Endothelial cell of umbilical vein (primary cell): ENCODE measurements at regions not wholly inside any gene's neighbourhood (a gene's known extent, or its start where the extent isn't known, plus 50 kb on each side); places are given as distances from the start of the nearest gene placed in this dataset.

Experiments
- BruUV-seq: library from RNA; stranded (reverse); fragments of 400-500 nt; replicated peaks from 2 replicates; lab custom pipeline; 2021; lab: Mats Ljungman, UMichigan
- CTCF ChIA-PET: fragments of 300-600, 350-600 bp; sonication (Branson Sonifier 250); formaldehyde crosslinking; loops from one replicate; lab custom pipeline; 2021; ENCODE audit warnings: antibody characterized with exemption, inconsistent platforms; lab: Charles Lee
- POLR2A ChIA-PET: fragments of 300-600, 350-600 bp; sonication (Branson Sonifier 250); formaldehyde crosslinking; loops from one replicate; lab custom pipeline; 2021; ENCODE audit warnings: antibody characterized with exemption, inconsistent platforms; lab: Charles Lee
- DNase-seq: peaks from one replicate; pipeline ENCODE4 v3.0.0-alpha.2; 2011; ENCODE audit warnings: low read depth, low spot score
- FAIRE-seq: peaks from 2 replicates; lab custom pipeline; 2011; peaks lifted over from hg19 to GRCh38; lab: Jason Lieb, UNC
- H2AFZ ChIP-seq: 2 replicates; pipeline ENCODE4 v1.6.0; 2012; ENCODE audit warnings: low read depth, low read length, control low read depth, inconsistent platforms
- H3K27ac ChIP-seq: 2 replicates; pipeline ENCODE4 v1.5.1; 2011; ENCODE audit warnings: low read depth, mild to moderate bottlenecking, control low read depth, low read length, moderate library complexity; ENCODE audit not compliant: insufficient read depth
- H3K27me3 ChIP-seq, 2 experiments: 2 replicates each; pipeline versions ENCODE4 v1.6.0 to v1.6.1; 2011; ENCODE audit warnings: low read length in 2 of 2, mixed read lengths in 1 of 2; ENCODE audit not compliant: control insufficient read depth in 2 of 2, insufficient read depth in 2 of 2
- H3K36me3 ChIP-seq, 2 experiments: 2 replicates in 1 of 2; 3 replicates in 1 of 2; pipeline ENCODE4 v1.5.1; 2011; ENCODE audit warnings: low read length in 2 of 2, mild to moderate bottlenecking in 1 of 2, moderate library complexity in 1 of 2; ENCODE audit not compliant: control insufficient read depth in 2 of 2, insufficient read depth in 2 of 2; ENCODE audit errors: extremely low read depth in 1 of 2
- H3K4me1 ChIP-seq: 3 replicates; pipeline ENCODE4 v1.5.1; 2011; ENCODE audit warnings: mild to moderate bottlenecking, low read length; ENCODE audit not compliant: control insufficient read depth, insufficient read depth; ENCODE audit errors: extremely low read depth
- H3K4me2 ChIP-seq: 2 replicates; pipeline ENCODE4 v1.6.1; 2011; ENCODE audit warnings: low read length, control low read depth, mixed read lengths; ENCODE audit not compliant: insufficient read depth
- H3K4me3 ChIP-seq, 3 experiments: fragments of 200-600 bp in 1 of 3; sonication (generic), shearing (Covaris generic) in 1 of 3; replicated peaks in 1 of 3; 2 replicates each; pipeline ENCODE4 v1.5.1; 2011 to 2016; ENCODE audit warnings: control low read depth in 3 of 3, low read length in 3 of 3, mild to moderate bottlenecking in 2 of 3, inconsistent platforms in 1 of 3, low read depth in 1 of 3, moderate library complexity in 1 of 3; ENCODE audit not compliant: insufficient read depth in 1 of 3
- H3K79me2 ChIP-seq: 2 replicates; pipeline ENCODE4 v1.6.0; 2012; ENCODE audit warnings: low read length, inconsistent platforms; ENCODE audit not compliant: control insufficient read depth, insufficient read depth
- H3K9ac ChIP-seq: replicated peaks from 2 replicates; pipeline ENCODE3; 2011; ENCODE audit warnings: low read length, control low read depth; ENCODE audit not compliant: insufficient read depth; ENCODE audit errors: extremely low read depth
- H3K9me1 ChIP-seq: replicated peaks from 3 replicates; pipeline ENCODE4 v1.6.0; 2011; ENCODE audit warnings: mild to moderate bottlenecking, low read length; ENCODE audit not compliant: control insufficient read depth, insufficient read depth; ENCODE audit errors: extremely low read depth
- H3K9me3 ChIP-seq: replicated peaks from 2 replicates; pipeline ENCODE4 v1.5.1; 2012; ENCODE audit warnings: low read length, inconsistent platforms; ENCODE audit not compliant: control insufficient read depth, insufficient read depth
- H4K20me1 ChIP-seq: replicated peaks from 2 replicates; pipeline ENCODE3; 2011; ENCODE audit warnings: mild to moderate bottlenecking, low read length; ENCODE audit not compliant: control insufficient read depth, insufficient read depth; ENCODE audit errors: extremely low read depth
- EZH2 ChIP-seq: IDR thresholded peaks from 2 replicates; pipeline ENCODE4 v1.6.1; 2012; ENCODE audit warnings: borderline replicate concordance, low read depth, mild to moderate bottlenecking, moderate library complexity, low read length, inconsistent platforms; ENCODE audit not compliant: severe bottlenecking
- FOS ChIP-seq: IDR thresholded peaks from 2 replicates; pipeline ENCODE4 v1.6.1; 2011; ENCODE audit warnings: mild to moderate bottlenecking, low read length, moderate library complexity, borderline replicate concordance; ENCODE audit not compliant: insufficient read depth
- GATA2 ChIP-seq: IDR thresholded peaks from 2 replicates; pipeline ENCODE4 v1.7.0; 2011; ENCODE audit warnings: low read depth, mild to moderate bottlenecking, moderate library complexity, mixed read lengths, low read length; ENCODE audit not compliant: insufficient read length, insufficient read depth
- JUN ChIP-seq: IDR thresholded peaks from 2 replicates; pipeline ENCODE4 v1.6.1; 2011; ENCODE audit warnings: borderline replicate concordance, low read depth; ENCODE audit not compliant: insufficient read length, insufficient read depth
- MAX ChIP-seq: IDR thresholded peaks from 2 replicates; pipeline ENCODE4 v1.6.1; 2011; ENCODE audit not compliant: insufficient read depth, insufficient read length
- MYC ChIP-seq: IDR thresholded peaks from one replicate; pipeline ENCODE4 v1.6.1; 2011; ENCODE audit warnings: mild to moderate bottlenecking, low read depth, low read length
- POLR2A ChIP-seq: IDR thresholded peaks from 2 replicates; pipeline ENCODE4 v1.6.1; 2012; ENCODE audit warnings: low read depth, mild to moderate bottlenecking, control low read depth, low read length
- POLR2AphosphoS5 ChIP-seq: IDR thresholded peaks from 2 replicates; pipeline ENCODE4 v1.6.1; 2012; ENCODE audit warnings: low read depth, mild to moderate bottlenecking, control low read depth, low read length, moderate library complexity; ENCODE audit not compliant: insufficient read depth
- dilution Hi-C: fragments of 300-500 bp; cut with MboI; formaldehyde crosslinking; loops from one replicate; pipeline ENCODE4 v1.15.0; 2019; ENCODE audit warnings: low sequenced_read_pairs; ENCODE audit not compliant: extremely low pct_ligation_motif_present
- intact Hi-C: fragments of 100-400 bp; cut with micrococcal nuclease; formaldehyde crosslinking; loops from one replicate; pipeline ENCODE4 v1.10.0; 2022
- TF ChIP-seq, protein P1 (sequence below), 2 donors: IDR thresholded peaks; 1 replicate in 1 of 2; 2 replicates in 1 of 2; pipeline ENCODE4 v1.5.1; 2011; ENCODE audit warnings: low read length in 2 of 2, mild to moderate bottlenecking in 2 of 2, moderate library complexity in 2 of 2, control low read depth in 1 of 2, inconsistent platforms in 1 of 2, low read depth in 1 of 2; ENCODE audit not compliant: insufficient read depth in 1 of 2; ENCODE audit errors: extremely low read depth in 1 of 2

DNA sequence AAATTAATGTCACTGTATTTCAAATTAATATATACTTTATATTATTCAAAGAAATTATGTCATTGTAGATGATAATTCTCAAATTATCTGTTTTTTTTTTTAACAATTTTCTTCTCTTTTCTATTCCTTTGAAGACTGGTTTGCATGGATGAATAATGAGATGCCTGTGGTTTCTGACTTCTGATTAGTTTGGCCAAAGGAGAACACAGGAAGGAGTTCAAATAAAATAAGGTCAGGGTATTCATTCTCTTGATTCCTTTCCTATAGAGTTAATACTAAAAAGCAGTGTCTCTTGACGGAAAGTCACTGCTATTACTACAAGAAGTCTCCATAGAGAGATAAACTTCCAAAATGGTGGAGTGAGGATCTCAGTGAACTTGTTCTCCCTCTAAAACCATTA, 279.6 kb upstream of the FTMT start:
- no peak for DNase-seq
- Histone ChIP-seq H3K79me2 (no peaks in the 10 kb centered on the region), H2AFZ (no peak overlapping the region), H3K27me3 (no peaks in the 10 kb centered on the region), H4K20me1 (no peaks in the 10 kb centered on the region), H3K4me3 (no peak overlapping the region), H3K9me3 (no peaks in the 10 kb centered on the region), H3K4me2 (no peak overlapping the region), H3K9ac (no peak overlapping the region), H3K27ac (no peak overlapping the region), H3K4me1 (no peaks in the 10 kb centered on the region), H3K9me1 (no peaks in the 10 kb centered on the region), H3K36me3 (no peaks in the 10 kb centered on the region)
- CTCF ChIA-PET = interaction anchor here (1.1 kb wide), 1 partner anchor 755 kb away, joined by 3 read pairs; no protein-coding TSS in a partner anchor
- dilution Hi-C loops (no loop called here), intact Hi-C loops (no loop called here)
- TF ChIP-seq MAX = no peak
- TF ChIP-seq FOS = no peak
- TF ChIP-seq, protein P1, sequence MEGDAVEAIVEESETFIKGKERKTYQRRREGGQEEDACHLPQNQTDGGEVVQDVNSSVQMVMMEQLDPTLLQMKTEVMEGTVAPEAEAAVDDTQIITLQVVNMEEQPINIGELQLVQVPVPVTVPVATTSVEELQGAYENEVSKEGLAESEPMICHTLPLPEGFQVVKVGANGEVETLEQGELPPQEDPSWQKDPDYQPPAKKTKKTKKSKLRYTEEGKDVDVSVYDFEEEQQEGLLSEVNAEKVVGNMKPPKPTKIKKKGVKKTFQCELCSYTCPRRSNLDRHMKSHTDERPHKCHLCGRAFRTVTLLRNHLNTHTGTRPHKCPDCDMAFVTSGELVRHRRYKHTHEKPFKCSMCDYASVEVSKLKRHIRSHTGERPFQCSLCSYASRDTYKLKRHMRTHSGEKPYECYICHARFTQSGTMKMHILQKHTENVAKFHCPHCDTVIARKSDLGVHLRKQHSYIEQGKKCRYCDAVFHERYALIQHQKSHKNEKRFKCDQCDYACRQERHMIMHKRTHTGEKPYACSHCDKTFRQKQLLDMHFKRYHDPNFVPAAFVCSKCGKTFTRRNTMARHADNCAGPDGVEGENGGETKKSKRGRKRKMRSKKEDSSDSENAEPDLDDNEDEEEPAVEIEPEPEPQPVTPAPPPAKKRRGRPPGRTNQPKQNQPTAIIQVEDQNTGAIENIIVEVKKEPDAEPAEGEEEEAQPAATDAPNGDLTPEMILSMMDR (IDR thresholded peaks at IDR 0.05; ENCODE audit: extremely low read depth in 1 of 2, insufficient read depth in 1 of 2, low read depth in 1 of 2, low read length in 2 of 2) = no peak
- TF ChIP-seq MYC = no peak
- no peak for TF ChIP-seq GATA2
- TF ChIP-seq EZH2 = no peak
- TF ChIP-seq POLR2AphosphoS5 = no peak
- TF ChIP-seq POLR2A = no peak
- no peak for TF ChIP-seq JUN
- no TSS peak for BruUV-seq
- POLR2A ChIA-PET = no interaction called here
- no peak for FAIRE-seq
